Endometrium (tissue), 2 donors: ENCODE measurements at regions not wholly inside any gene's neighbourhood (a gene's known extent, or its start where the extent isn't known, plus 50 kb on each side); places are given as distances from the start of the nearest gene placed in this dataset.
"Not testable (repeated sequence)": the region's sequence is repeated elsewhere in the genome, so short reads cannot be mapped to it uniquely, and the experiment has no call there.

ENCODE experiments used
- FAIRE-seq: peaks from 2 replicates; lab custom pipeline; 2012; peaks lifted over from hg19 to GRCh38; lab: Jason Lieb, UNC
- donor health status: control.
- donor health status: control.

DNA sequence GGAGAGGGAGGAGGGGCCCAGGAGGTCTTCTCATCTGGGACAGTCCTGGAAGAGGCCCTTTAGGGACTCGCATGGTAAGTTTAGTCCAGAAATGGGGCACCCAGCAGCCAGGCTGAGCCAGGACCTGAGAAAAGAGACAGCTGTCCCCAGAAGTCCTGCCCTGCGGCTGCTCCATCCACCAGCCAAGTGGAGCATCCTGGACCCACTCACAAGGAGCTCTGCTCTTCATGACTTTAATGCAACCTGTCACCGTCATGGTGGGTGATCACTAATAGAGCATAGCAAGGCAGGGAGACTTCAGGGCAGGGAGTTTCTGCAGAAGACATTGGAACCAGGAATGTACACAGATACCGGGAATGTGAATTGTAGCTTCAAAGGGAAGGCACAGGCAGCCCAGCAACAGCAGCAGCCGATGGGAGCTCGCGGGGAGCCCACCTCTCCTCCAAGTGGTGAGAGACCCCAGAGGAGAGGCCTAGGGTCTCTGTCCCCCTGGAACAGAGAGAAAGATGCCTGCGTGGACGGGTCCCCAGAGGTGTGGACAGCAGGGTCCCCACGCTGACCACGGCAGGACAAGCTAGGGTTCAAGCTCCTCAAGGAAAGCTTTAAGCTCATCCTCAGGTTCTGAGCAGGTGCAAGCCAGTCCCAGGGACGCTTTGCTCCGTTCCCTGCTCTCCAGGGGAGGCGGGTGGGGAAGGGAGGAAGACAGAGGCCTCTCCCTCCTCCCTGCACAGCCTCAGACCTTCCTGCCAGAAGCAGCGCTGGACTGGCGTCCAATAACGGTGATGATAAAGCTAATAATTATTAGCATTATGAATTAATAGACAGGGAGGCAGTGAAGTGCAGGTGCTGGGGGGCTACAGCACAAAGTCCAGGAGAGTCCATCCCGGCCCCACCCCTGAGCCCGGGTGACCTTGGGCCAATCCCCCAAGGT, 335.3 kb downstream of the ADGRD1 start:
- FAIRE-seq = not testable (repeated sequence)

DNA sequence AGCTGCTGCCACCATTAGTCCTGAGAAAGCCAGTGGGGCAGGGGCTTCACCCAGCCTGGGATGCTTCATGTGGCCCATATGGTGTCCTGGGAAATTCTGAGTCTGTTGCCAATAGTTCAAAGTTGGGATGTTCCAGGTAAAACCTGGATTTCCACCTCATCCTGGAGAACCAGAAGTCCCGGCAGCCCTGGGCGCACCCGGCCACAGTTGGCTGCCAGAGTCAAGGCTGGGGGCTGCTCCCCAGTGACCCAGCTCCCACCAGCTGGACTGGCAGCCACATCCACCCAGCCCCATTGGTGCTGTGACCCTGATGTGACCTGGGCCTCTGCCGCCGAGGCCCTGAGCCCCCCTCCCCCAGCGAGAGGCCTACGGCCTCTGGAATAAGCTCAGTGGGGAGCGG, 336.1 kb downstream of the ADGRD1 start:
- FAIRE-seq = not testable (repeated sequence)

DNA sequence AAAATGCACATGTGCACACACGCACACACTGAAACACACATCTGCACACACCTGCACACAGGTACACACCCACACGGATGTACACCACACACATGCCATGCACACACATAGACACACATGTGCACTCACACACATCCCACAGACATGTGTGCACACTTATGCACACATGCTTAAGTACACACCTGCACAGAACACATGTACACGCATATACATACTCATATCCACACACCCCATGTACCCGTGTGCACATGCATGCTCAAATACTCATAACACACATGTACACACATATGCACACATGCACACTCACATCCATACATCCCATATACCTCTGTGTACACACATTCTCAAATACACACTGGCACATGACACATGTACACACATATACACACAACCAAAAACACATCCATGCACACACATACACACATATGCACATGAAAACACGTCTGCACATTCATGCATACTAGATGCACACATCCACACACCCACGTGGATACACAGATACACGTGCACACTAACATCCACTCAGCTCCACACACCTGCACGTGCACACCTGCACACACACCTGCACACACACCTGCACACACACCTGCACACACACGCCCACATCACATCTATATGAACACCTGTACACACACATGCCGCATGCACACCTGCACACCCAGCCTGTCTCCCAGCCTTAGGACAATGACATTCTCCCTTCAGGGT, 336.7 kb downstream of the ADGRD1 start:
- FAIRE-seq = no peak

DNA sequence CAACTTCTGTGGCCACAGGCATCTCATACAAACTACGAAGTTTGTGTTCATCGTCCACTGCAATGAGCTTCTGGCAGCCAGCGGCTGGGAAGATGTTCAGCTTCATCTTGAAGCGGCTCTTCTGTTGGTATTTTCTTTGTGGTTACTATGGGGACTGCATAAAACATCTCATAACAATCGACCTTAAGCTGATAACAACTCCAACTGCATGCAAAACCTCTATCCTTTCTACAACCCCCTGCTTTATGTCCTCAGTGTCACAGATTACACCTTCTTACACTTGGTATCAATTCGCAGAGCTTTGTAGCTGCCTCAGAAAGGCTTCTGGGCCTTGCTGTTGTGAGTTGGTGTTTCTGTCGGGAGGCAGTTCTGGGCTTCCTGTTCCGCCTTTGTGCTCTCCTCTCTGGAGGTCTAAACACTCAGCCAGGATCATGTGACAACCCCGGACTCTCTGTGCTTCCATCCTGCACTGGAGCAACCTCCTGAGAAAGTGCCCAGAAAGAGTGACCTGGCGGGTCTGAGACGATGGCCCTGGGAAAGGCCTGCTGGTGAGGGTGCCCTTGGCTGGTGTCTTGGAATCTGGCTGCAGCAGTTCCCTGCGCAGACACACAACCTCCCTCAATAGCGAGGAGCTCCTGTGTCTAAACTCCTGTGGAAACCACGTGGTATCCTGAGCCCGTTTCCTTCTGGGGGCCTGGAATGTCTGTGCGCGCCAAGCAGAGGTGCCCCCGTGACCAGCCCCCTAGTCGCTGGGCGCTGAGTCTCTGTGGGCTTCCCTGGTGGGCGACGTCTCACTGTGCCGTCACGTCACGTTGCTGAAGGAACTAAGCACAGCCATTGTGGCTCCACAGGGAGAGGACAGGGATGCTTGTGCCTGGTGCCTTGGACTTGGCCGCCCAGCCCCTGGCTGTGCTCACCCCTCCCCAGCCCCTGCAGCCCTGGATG, 339.6 kb downstream of the ADGRD1 start:
- FAIRE-seq = not testable (repeated sequence)

DNA sequence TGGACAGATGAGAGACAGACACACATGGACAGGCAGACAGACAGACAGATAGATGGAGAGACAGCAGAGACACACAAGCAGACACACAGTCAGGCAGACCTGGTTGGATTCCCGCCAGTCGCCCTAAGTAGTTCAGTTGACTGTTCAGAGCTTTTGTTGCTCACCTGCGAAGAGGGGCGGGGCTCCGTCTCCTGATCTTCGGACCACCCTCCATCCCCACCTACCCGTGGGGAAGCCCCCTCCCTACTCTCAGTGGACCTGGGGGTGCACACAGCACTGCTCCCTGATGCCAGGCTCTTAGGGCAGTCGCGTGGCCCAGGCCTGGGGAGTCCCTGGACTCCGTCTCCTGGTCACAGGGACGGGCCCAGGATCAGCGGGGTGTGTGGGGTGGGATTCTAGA, 341.0 kb downstream of the ADGRD1 start:
- not testable (repeated sequence) for FAIRE-seq

DNA sequence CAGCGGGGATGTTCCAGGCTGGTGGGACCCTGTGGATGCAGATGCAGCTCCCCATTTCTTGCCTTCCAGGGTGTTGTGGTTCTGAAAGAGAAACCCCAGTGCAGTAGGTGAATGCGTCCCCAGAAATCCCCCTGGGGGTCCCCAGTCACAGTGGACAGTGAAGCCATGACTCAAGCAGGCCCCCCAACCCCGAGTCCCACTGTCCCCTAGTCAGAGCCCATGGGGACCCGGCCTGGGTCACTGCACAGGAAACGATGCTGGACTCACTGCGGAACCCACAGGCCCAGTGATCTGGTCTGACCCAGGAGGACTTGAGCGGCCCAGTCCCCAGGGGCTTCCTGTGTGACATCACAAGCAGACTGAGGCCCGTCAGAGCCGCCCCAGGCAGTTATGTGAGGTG, 341.4 kb downstream of the ADGRD1 start:
- not testable (repeated sequence) for FAIRE-seq

DNA sequence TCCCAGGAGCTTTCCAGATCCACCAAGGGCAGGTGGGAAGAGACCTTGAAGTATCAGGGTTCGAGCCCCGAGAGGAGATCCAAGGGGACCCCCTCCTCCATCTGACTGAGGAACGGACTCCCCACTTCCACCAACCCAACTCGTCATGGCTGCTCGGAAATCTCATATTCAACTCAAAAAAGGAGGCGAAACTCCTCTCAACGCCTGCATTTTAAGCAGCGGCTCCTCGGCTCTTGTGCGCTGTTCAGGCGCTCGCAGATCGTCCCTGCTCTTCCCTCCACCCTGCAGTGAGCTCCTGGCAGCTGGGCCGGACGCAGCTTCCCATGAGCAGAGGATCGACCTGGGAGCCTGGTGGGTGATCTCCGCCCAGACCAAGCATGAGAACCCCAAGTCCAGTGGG, 341.9 kb downstream of the ADGRD1 start:
- not testable (repeated sequence) for FAIRE-seq

DNA sequence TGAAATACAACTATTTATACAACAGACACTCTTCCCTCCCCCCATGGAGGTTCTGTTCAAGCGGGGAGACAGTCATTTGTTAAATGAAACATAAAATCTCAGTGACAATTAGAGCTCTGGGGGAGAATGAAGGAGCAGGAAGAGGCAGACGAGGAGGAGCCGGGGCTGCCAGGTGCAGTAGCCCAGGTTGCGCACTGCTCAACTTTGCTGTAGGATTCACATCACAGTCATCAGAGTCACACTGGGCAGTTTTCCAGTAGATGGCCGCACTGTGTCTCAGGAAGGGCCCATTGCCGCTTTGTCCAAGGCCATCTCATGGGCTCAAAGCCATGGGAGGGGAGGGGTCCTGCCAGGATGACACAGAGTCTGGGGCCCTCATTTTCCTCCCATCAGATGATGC, 342.4 kb downstream of the ADGRD1 start:
- not testable (repeated sequence) for FAIRE-seq

DNA sequence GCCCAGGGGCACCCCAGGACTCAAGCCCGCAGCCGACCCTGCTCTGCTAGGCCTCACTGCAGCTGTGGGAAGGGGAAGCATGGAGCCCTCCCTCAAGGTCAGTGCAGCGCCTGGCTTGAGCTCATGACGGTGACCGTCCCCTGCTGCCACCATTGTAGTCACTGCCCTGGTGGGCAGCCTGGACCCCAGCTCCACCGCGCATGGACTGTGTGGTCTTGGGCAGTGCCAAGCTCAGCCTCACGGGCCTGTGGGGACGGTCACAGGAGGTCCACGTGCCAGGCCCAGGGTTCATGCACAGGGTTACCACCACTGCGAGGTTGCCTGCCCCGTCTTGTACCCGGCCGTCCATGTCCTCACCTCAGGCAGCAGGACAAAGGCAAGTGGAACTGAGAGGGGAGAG, 342.9 kb downstream of the ADGRD1 start:
- not testable (repeated sequence) for FAIRE-seq

DNA sequence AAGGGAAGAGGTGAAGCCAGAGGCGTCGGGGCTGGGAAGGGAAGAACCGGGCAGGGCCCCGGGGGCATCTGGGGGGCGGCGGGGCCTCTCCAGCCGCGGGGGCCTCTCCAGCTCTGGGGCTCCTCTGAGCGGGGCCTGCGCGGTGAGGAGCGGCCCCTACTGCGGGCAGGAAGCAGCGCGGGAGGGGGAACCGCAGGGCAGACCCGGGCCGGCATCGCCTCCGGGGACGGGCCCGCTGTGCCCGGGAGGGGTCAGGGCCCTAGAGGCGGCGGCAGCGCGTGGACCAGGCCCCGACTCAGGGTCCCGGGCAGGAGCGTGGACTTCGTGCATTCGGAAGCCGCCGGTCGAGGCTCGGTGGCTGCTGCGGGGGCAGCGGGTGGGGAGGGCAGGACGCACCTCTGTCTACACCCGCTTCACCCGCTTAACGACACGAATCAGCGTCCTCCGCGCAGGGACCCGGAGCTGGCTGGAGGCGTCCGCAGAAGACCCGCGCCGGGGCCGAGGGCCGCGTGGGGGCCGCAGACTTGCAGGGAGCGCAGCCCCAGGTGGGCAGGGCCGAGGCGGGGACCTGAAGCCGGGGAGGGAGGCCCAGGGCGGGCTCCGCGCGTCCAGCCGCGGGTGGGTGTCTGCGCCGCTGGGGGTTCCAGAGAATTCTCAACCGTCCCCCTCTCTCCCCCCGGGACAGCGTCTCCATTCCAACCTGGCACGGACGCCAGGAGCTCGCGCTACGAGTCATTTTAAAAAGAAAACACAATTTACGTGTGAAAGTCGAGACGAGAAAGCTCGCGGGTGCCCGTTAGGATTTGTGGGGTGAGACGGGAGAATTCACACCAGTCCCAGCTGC, 345.0 kb downstream of the ADGRD1 start:
- FAIRE-seq = not testable (repeated sequence)

DNA sequence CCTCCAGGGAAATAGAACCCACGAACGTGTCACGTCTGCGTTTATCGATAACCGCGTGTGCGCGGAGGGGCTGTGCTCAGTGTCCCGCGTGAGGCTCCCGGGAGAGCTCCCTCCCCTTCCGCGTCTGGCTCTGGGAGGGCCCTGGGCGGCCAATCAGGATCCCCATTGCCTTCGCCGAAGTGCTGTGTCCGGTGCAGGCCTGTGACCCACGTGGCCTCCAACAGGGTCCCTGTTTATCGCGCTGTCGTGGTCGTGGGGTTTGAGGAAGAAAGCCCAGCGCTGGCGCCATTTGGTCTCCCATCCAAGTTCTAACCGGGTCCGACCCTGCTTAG, 345.6 kb downstream of the ADGRD1 start:
- FAIRE-seq = not testable (repeated sequence)

DNA sequence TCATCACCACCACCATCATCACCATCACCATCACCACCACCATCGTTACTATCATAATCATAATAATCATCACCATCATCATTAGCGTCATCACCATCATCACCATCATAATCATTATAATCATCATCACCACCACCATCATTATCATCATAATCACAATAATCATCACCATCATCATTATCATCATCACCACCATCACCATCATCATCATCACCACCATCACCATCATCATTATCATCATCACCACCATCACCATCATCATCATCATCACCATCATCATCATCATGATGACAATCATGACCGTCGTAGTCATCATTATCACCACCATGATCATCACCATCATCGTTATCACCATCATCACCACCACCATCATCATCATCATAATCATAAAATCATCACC, 349.9 kb downstream of the ADGRD1 start:
- FAIRE-seq = not testable (repeated sequence)

DNA sequence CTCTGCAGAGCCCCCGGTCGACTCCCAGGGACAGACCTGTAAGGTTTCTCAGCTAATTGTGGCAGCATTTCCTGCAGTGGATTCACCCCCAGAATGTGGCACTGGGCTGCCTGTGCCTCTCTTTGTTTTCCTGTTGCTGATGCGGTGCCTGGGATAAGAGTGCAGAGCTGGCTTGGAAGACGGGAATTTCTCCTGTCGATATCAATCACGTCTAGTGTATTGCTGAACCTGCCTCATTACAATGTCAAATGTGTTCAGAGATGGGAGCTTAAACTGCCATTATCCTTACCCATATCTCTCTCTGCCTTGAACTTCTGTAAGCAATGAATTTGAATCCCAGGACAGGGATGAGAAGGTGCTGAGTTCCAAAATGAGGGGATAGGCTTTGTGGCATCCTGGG, 350.9 kb downstream of the ADGRD1 start:
- not testable (repeated sequence) for FAIRE-seq

DNA sequence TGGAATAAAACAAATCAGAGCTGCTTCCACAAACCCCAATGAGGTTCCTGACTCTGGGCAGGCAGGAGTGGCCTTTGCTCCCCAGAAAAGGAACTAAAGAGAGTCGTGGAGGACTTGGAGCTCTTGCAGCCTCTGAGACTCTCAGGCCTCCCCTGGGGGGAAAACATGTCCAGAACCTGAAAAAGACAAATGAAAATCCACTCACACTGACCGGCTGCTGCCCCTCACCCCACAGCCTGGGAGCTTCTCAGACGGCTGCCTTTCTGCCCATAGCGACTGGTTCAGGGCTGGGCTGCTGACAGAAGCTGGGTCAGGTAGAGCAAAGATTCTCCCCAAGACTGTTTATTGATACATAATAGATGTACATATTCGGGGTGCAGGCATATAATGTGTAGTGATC, 356.0 kb downstream of the ADGRD1 start:
- FAIRE-seq = no peak

DNA sequence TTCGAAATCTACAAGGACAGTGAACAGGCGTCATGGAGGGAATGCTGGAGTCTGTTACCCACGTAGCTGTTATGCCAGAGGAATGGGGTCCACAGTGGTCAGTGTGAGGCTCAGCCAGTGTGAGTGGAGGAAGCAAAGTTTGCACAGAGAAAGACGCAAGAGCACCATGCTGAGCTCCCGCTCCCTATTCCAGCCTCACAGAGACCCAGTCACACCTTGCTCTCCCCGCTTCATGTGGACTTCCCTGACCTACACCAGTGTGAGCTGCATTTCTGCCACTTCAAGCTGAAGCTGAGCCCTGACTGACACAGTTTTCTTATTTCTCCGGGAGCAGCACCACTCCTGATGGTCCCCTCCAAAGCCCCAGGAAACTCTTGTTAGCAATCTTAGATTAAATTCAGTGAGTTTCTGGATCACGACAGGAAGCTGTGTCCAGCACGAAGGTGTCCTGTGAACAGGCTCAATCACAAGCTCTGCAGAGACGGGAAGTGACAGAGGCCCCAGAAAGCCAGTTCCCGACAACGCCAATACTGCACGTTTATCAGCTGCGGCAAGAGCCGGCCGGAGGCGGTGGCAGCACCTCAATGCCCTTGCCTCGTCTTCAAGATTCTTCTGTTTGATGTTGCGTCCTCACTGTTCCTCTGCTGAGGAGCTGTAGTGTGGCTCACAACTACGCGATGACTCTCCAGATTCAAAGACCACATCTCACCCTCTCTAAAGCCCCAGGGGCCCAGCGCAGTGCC, 356.7 kb downstream of the ADGRD1 start:
- not testable (repeated sequence) for FAIRE-seq

DNA sequence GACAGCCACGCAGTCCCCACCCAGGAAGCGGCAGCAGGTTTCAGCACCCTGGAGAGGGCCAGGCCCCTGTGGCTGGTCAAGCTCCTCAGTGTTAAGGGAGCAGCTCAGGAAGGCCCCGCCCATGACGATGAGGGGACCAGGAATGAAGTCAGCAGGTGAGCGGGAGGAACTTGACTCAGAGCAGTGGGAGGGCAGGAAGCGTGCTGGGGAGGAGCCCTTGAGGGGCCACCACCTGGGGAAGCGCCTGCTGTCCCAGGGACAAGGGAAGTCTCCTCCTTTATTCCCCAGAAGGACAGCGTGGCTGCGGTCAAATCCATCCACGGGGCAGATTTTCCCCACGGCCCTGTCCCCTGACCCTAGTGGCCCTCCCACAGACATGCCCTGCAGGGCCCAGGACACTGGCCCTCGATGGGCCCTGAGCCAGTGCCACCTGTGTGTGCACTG, 357.6 kb downstream of the ADGRD1 start:
- not testable (repeated sequence) for FAIRE-seq

DNA sequence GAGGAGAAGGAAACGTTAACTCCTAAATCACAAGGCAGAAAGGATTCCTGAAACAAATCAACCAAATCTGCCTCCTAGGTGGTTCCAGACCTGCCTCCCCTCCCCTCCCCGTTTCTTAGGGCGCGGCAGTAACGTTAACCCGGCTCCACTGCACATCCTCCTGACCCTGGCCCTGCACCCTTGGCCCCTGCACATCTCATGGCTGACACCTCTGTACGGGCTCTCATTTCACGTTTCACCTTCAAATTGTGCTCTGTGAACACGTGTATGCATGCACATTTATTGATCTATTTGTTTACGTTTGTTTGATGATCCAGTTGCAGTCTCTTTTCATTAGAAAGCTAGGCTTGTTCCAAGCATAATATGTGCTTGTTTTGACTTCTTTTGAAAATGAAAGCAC, 358.1 kb downstream of the ADGRD1 start:
- no peak for FAIRE-seq

DNA sequence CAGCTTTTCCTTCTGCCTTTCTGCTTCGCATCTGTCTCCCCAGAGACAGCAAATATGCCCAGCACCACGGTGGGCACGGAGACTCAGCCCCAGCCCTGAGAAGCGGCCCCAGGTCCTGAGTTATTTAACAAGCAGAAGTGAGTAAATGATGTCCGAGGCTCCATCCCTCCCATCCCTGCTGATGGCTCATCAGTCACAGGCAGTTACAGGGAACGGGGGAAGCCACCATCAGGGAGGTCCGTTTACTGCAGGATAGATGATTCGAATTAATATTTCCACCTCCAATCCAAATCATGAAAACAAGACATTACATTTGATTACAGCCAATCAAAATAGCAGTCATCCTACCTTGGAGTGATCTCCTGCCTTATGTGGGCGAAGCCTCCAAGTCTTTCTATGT, 358.7 kb downstream of the ADGRD1 start:
- not testable (repeated sequence) for FAIRE-seq

DNA sequence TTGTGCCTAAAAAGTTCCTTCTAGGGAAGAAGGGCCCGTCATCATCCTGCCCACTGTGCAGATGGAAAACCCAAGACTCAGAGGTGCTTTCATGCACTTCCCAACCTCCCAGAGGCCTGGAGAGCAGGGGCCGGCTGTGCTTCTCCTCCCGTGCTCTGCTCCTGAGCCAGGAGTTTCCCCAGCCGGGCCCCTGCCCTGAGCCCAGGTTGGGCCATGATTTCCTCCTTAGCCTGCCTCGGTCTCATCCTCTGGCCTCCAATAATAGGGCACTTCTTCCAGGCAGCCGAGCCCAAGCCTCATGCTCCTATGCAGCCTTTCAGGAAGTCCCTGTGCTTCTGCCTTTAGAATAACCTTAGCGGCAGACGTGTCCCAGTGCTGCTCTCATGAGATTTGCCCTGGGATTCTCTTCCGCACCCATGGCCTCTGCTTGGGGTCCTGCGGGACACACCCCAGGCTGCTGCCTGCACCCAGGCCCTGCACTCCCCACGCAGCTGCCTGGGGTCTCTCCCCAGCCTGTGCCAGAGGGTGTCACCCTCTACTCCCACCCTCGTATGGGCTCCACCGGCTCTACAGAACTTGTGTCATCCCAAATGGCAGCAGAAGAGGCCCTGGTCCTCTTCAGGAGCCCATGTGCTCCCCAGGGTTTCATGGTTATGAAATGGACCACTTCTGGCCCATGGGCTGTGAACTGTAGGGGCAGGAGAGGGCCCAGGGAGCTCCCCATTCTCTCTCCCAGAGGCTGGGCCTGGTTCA, 359.3 kb downstream of the ADGRD1 start:
- no peak for FAIRE-seq

DNA sequence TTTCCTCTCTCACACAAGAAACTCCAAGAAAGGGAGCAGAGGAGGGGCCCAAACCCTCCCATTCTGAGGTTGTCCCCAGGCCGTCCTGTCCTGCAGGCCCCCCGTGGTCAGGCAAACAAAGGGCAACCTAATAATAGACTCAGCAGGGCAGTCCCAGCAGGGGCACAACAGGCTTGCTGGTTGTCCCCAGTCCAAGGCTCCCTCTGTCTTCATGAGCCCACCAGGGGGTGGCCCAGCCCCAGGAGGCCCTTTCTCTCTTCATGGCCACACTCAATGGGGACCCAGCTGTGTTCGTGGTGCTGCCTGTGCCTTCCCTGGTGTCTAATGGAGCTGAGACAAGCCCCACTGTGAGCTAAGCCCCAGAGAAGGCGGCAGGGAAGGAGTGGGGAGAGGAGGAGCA, 359.9 kb downstream of the ADGRD1 start:
- no peak for FAIRE-seq
